ENCODE measurements at regions not wholly inside any gene's neighbourhood (a gene's known extent, or its start where the extent isn't known, plus 50 kb on each side); places are given as distances from the start of the nearest gene placed in this dataset.

GRCh38 chr4:121594796-121595526, 101.8 kb downstream of the ANXA5 start (continued):
- TF ChIP-seq ZNF425 (CRISPR knock-in tag; conservative IDR thresholded peaks at IDR 0.05) (no peak), ATF6 (CRISPR knock-in tag; IDR thresholded peaks at IDR 0.05) (no peak), JAZF1 (CRISPR knock-in tag; IDR thresholded peaks at IDR 0.05) (no peak), ZMAT4 (CRISPR knock-in tag; IDR thresholded peaks at IDR 0.05) (no peak), ZNF317 (CRISPR knock-in tag; IDR thresholded peaks at IDR 0.05; ENCODE audit: borderline replicate concordance, low read depth) (no peak)

- no peak overlapping the region for H3K4me3 Mint-ChIP-seq
- no peak for ATAC-seq
- no peaks in the 10 kb centered on the region for H3K27me3 Mint-ChIP-seq (ENCODE audit: low read depth)
- H3K36me3 Mint-ChIP-seq: no peaks in the 10 kb centered on the region
- H3K27ac Mint-ChIP-seq: no peak overlapping the region
- no peak for DNase-seq (ENCODE audit: low spot score)
- POLR2A ChIA-PET: no interaction called here
- H3K4me1 Mint-ChIP-seq: no peaks in the 10 kb centered on the region
- H3K9me3 Mint-ChIP-seq: peaks cover 3% of the 10 kb centered on the region; the same call in 1 of the 2 replicates
- CTCF ChIA-PET: no interaction called here
- no peak for TF ChIP-seq RORB (CRISPR knock-in tag; IDR thresholded peaks at IDR 0.05)
- no peak for TF ChIP-seq CREB1 (CRISPR knock-in tag; IDR thresholded peaks at IDR 0.05)
- TF ChIP-seq ATF1 (CRISPR knock-in tag; IDR thresholded peaks at IDR 0.05): no peak
- TF ChIP-seq ZNF281 (CRISPR knock-in tag; IDR thresholded peaks at IDR 0.05): no peak
- no peak for TF ChIP-seq E2F5 (CRISPR knock-in tag; IDR thresholded peaks at IDR 0.05)
- no peak for TF ChIP-seq ZNF121 (CRISPR knock-in tag; IDR thresholded peaks at IDR 0.05)
- TF ChIP-seq AFF4 (CRISPR knock-in tag; IDR thresholded peaks at IDR 0.05; ENCODE audit: borderline replicate concordance): no peak
- TF ChIP-seq HMGXB4 (CRISPR knock-in tag; IDR thresholded peaks at IDR 0.05): no peak
- no peak for TF ChIP-seq ZBTB43 (CRISPR knock-in tag; IDR thresholded peaks at IDR 0.05)
- no peak for TF ChIP-seq ZNF416 (CRISPR knock-in tag; IDR thresholded peaks at IDR 0.05)
- no peak for TF ChIP-seq PREB (CRISPR knock-in tag; IDR thresholded peaks at IDR 0.05; ENCODE audit: borderline replicate concordance)
Measured at GRCh38 chr4:121593760-121594159, 103.0 kb downstream of the ANXA5 start.

Data from WTC11 (cell line).